ENCODE measurements at regions not wholly inside any gene's neighbourhood (a gene's known extent, or its start where the extent isn't known, plus 50 kb on each side); places are given as distances from the start of the nearest gene placed in this dataset.

DNA sequence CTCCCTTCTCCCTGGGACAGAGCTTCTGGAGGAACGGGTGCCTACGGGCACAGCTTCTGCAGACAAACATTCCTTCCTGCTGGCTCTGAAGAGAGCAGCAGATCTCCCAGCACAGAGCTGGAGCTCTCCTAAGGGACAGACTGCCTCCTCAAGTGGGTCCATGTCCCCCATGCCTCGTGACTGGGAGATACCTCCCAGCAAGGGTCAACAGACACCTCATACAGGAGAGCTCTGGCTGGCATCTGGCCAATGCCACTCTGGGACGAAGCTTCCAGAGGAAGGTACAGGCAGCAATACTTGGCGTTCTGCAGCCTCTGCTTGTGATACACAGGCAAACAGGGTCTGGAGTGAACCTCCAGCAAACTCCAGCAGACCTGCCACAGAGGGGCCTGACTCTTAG lies 227.9 kb downstream of the SPATA31D1 start:
- Histone ChIP-seq H3K27me3 (ENCODE audit: insufficient read depth, low read length) (no peaks in the 10 kb centered on the region), H3K36me3 (ENCODE audit: insufficient read depth, low read length) (no peaks in the 10 kb centered on the region), H3K4me1 (ENCODE audit: insufficient read depth, low read length) (no peaks in the 10 kb centered on the region), H3K27ac (ENCODE audit: low read depth, low read length) (no peak overlapping the region), H3K4me3 (ENCODE audit: low read length in 2 of 2) (no peak overlapping the region), H3K9me3 (ENCODE audit: control insufficient read depth in 1 of 2, low read length in 2 of 2) (no peaks in the 10 kb centered on the region)
- ChIA-PET CTCF (ENCODE audit: partially characterized antibody) (no interaction called here), POLR2A (ENCODE audit: partially characterized antibody) (no interaction called here)
- H3K27me3 Mint-ChIP-seq = no peaks in the 10 kb centered on the region
- no peak overlapping the region for H3K27ac Mint-ChIP-seq
- intact Hi-C loops (cut with micrococcal nuclease) = no loop called here
- H3K9me3 Mint-ChIP-seq = peaks cover 0 to 22% (median 13%) of the 10 kb centered on the region in 8 donors
- no peak for DNase-seq
- H3K4me1 Mint-ChIP-seq = no peaks in the 10 kb centered on the region
- peaks cover 0 to 4% of the 10 kb centered on the region in 2 donors for H3K36me3 Mint-ChIP-seq
- no peak overlapping the region for H3K4me3 Mint-ChIP-seq

DNA sequence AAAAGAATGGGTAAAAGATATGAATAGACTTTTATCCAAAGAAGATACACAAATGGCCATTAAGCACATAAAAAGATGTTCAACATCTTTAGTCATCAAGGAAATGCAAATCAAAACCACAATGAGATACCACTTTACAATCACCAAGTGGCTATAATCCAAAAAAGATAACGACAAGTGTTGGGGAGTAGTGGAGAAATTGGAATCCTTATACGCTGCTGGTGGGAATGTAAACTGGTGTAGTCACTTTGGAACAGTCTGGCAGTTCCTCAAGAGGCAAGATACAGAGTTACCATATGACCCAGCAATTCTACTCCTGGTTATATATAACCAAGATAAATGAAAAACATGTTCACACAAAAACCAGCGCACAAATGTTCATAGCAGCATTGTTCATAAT lies 234.9 kb downstream of the SPATA31D1 start:
- no peaks in the 10 kb centered on the region for H3K27me3 ChIP-seq (ENCODE audit: insufficient read depth, low read length)
- H3K4me1 ChIP-seq (ENCODE audit: insufficient read depth, low read length) = no peaks in the 10 kb centered on the region
- H3K36me3 Mint-ChIP-seq = no peaks in the 10 kb centered on the region
- no peak overlapping the region for H3K4me3 Mint-ChIP-seq
- H3K9me3 ChIP-seq (ENCODE audit: control insufficient read depth in 1 of 2, low read length in 2 of 2) = no peaks in the 10 kb centered on the region
- CTCF ChIA-PET (ENCODE audit: partially characterized antibody) = no interaction called here
- H3K4me1 Mint-ChIP-seq = no peaks in the 10 kb centered on the region
- H3K4me3 ChIP-seq (ENCODE audit: low read length in 2 of 2) = no peak overlapping the region
- POLR2A ChIA-PET (ENCODE audit: partially characterized antibody) = no interaction called here
- DNase-seq = no peak
- no peaks in the 10 kb centered on the region for H3K36me3 ChIP-seq (ENCODE audit: insufficient read depth, low read length)
- no peaks in the 10 kb centered on the region for H3K27me3 Mint-ChIP-seq
- H3K27ac Mint-ChIP-seq = no peak overlapping the region
- no peak overlapping the region for H3K27ac ChIP-seq (ENCODE audit: low read depth, low read length)
- H3K9me3 Mint-ChIP-seq = peaks cover 0 to 16% (median 10%) of the 10 kb centered on the region in 8 donors
- intact Hi-C loops (cut with micrococcal nuclease) = no loop called here

GRCh38 chr9:82231411-82231810 lies 242.8 kb downstream of the SPATA31D1 start:
- POLR2A ChIA-PET (ENCODE audit: partially characterized antibody) = no interaction called here
- Histone ChIP-seq H3K4me3 (ENCODE audit: low read length in 2 of 2) (no peak overlapping the region), H3K27ac (ENCODE audit: low read depth, low read length) (no peak overlapping the region), H3K4me1 (ENCODE audit: insufficient read depth, low read length) (no peaks in the 10 kb centered on the region), H3K9me3 (ENCODE audit: control insufficient read depth in 1 of 2, low read length in 2 of 2) (peaks cover 0 to 6% of the 10 kb centered on the region in 2 donors), H3K36me3 (ENCODE audit: insufficient read depth, low read length) (no peaks in the 10 kb centered on the region), H3K27me3 (ENCODE audit: insufficient read depth, low read length) (no peaks in the 10 kb centered on the region)
- DNase-seq = no peak
- Mint-ChIP-seq H3K36me3 (peaks cover 0 to 2% of the 10 kb centered on the region in 2 donors), H3K27me3 (no peaks in the 10 kb centered on the region), H3K27ac (no peak overlapping the region), H3K4me1 (no peaks in the 10 kb centered on the region), H3K4me3 (no peak overlapping the region), H3K9me3 (peaks cover 5 to 42% (median 27%) of the 10 kb centered on the region in 8 donors)
- intact Hi-C loops (cut with micrococcal nuclease) = no loop called here
- CTCF ChIA-PET (ENCODE audit: partially characterized antibody) = no interaction called here

DNA sequence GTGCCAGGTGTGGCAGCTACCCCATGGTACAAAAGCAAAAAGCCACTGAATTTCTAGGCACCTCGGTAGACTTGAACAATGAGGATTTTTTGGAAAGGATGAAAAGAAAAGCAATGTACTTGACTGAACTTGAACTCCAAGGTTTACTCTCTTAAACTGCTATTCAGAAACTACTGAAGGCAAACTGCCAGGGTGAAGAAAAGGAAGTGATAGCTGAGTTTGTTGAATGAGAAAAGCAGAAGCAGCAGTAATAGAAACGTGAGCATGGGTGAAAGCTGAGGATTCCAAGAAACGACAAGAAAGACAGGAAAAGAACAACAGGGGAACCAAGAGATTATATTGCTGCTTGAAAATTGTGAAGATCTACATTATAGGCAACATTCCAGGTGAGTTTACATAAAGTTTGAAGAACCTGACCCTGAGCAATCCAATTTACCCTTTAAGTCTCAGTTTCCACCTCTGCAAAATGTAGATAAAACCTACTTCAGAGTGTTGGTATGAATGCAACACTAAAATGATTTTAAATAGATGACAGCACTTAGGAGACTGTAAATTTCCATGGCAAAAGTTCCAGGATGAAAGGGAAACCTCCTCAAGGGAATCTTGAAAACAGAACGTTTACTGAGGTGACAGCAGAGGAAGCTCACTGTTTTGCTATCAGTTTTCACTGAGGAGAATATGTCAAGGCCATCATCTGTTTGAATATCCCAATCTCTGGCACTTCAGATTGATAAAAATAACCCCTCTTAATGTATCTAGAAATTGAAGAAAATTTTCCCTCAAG lies 245.8 kb downstream of the SPATA31D1 start:
- intact Hi-C loops (cut with micrococcal nuclease) = no loop called here
- H3K9me3 ChIP-seq (ENCODE audit: control insufficient read depth in 1 of 2, low read length in 2 of 2) = peaks cover 0 to 6% of the 10 kb centered on the region in 2 donors
- H3K27ac ChIP-seq (ENCODE audit: low read depth, low read length) = no peak overlapping the region
- H3K4me1 Mint-ChIP-seq = no peaks in the 10 kb centered on the region
- ChIA-PET CTCF (ENCODE audit: partially characterized antibody) (no interaction called here), POLR2A (ENCODE audit: partially characterized antibody) (no interaction called here)
- H3K4me3 Mint-ChIP-seq = no peak overlapping the region
- no peak overlapping the region for H3K27ac Mint-ChIP-seq
- no peaks in the 10 kb centered on the region for H3K36me3 ChIP-seq (ENCODE audit: insufficient read depth, low read length)
- DNase-seq = no peak
- H3K4me3 ChIP-seq (ENCODE audit: low read length in 2 of 2) = no peak overlapping the region
- no peaks in the 10 kb centered on the region for H3K27me3 ChIP-seq (ENCODE audit: insufficient read depth, low read length)
- H3K9me3 Mint-ChIP-seq = peaks cover 5 to 42% (median 30%) of the 10 kb centered on the region in 8 donors
- H3K36me3 Mint-ChIP-seq = no peaks in the 10 kb centered on the region
- no peaks in the 10 kb centered on the region for H3K4me1 ChIP-seq (ENCODE audit: insufficient read depth, low read length)
- H3K27me3 Mint-ChIP-seq = no peaks in the 10 kb centered on the region

DNA sequence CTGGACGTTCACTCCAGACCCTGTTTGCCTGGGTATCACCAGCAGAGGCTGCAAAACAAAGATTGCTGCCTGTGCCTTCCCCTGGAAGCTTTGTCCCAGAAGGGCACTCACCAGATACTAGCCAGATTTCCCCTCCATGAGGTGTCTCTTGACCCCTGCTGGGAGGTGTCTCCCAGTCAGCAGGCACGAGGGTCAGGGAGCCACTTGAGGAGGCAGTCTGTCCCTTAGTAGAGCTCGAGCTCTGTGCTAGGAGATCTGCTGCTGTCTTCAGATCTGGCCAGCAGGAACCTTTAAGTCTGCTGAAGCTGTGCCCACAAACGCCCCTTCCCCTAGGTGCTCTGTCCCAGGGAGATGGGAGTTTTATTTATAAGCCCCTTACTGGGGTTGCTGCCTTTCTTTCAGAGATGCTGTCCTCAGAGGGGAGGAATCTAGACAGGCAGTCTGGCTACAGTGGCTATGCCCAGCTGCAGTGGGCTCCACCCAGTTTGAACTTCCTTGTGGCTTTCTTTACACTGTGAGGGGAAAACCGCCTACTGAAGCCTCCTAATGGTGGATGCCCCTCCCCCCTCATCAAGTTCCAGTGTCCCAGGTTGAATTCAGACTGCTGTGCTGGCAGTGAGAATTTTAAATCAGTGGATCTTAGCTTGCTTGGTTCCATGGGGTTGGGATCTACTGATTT lies 253.9 kb downstream of the SPATA31D1 start:
- no peak for DNase-seq
- Mint-ChIP-seq H3K27ac (no peak overlapping the region), H3K36me3 (no peaks in the 10 kb centered on the region), H3K9me3 (peaks cover 0 to 46% (median 26%) of the 10 kb centered on the region in 8 donors), H3K4me3 (no peak overlapping the region), H3K4me1 (no peaks in the 10 kb centered on the region), H3K27me3 (no peaks in the 10 kb centered on the region)
- ChIA-PET POLR2A (ENCODE audit: partially characterized antibody) (no interaction called here), CTCF (ENCODE audit: partially characterized antibody) (no interaction called here)
- H3K36me3 ChIP-seq (ENCODE audit: insufficient read depth, low read length) = no peaks in the 10 kb centered on the region
- no peak overlapping the region for H3K27ac ChIP-seq (ENCODE audit: low read depth, low read length)
- H3K9me3 ChIP-seq (ENCODE audit: control insufficient read depth in 1 of 2, low read length in 2 of 2) = no peaks in the 10 kb centered on the region
- no peak overlapping the region for H3K4me3 ChIP-seq (ENCODE audit: low read length in 2 of 2)
- intact Hi-C loops (cut with micrococcal nuclease) = no loop called here
- no peaks in the 10 kb centered on the region for H3K4me1 ChIP-seq (ENCODE audit: insufficient read depth, low read length)
- no peaks in the 10 kb centered on the region for H3K27me3 ChIP-seq (ENCODE audit: insufficient read depth, low read length)

- intact Hi-C loops (cut with micrococcal nuclease) = no loop called here
- Histone ChIP-seq H3K27me3 (ENCODE audit: insufficient read depth, low read length) (no peaks in the 10 kb centered on the region), H3K9me3 (ENCODE audit: control insufficient read depth in 1 of 2, low read length in 2 of 2) (no peaks in the 10 kb centered on the region), H3K4me1 (ENCODE audit: insufficient read depth, low read length) (no peaks in the 10 kb centered on the region), H3K27ac (ENCODE audit: low read depth, low read length) (no peak overlapping the region), H3K36me3 (ENCODE audit: insufficient read depth, low read length) (no peaks in the 10 kb centered on the region), H3K4me3 (ENCODE audit: low read length in 2 of 2) (no peak overlapping the region)
- POLR2A ChIA-PET (ENCODE audit: partially characterized antibody) = no interaction called here
- Mint-ChIP-seq H3K27ac (no peak overlapping the region), H3K9me3 (peaks cover 0 to 22% (median 13%) of the 10 kb centered on the region in 8 donors), H3K4me1 (no peaks in the 10 kb centered on the region), H3K27me3 (no peaks in the 10 kb centered on the region), H3K36me3 (no peaks in the 10 kb centered on the region), H3K4me3 (no peak overlapping the region)
- DNase-seq = no peak
- CTCF ChIA-PET (ENCODE audit: partially characterized antibody) = no interaction called here
Observed at GRCh38 chr9:82247318-82247717, 258.7 kb downstream of the SPATA31D1 start.

GRCh38 chr9:82252116-82252515 lies 263.5 kb downstream of the SPATA31D1 start:
- Mint-ChIP-seq H3K4me3 (no peak overlapping the region), H3K36me3 (no peaks in the 10 kb centered on the region), H3K27me3 (no peaks in the 10 kb centered on the region), H3K4me1 (no peaks in the 10 kb centered on the region), H3K9me3 (peaks cover 0 to 6% (median 3%) of the 10 kb centered on the region in 8 donors), H3K27ac (no peak overlapping the region)
- DNase-seq = no peak
- Histone ChIP-seq H3K4me3 (ENCODE audit: low read length in 2 of 2) (no peak overlapping the region), H3K27ac (ENCODE audit: low read depth, low read length) (no peak overlapping the region), H3K27me3 (ENCODE audit: insufficient read depth, low read length) (no peaks in the 10 kb centered on the region), H3K4me1 (ENCODE audit: insufficient read depth, low read length) (no peaks in the 10 kb centered on the region), H3K9me3 (ENCODE audit: control insufficient read depth in 1 of 2, low read length in 2 of 2) (no peaks in the 10 kb centered on the region), H3K36me3 (ENCODE audit: insufficient read depth, low read length) (no peaks in the 10 kb centered on the region)
- POLR2A ChIA-PET (ENCODE audit: partially characterized antibody) = no interaction called here
- intact Hi-C loops (cut with micrococcal nuclease) = no loop called here
- CTCF ChIA-PET (ENCODE audit: partially characterized antibody) = no interaction called here
